NCI-H2107 (cell line): ENCODE measurements at regions not wholly inside any gene's neighbourhood (a gene's known extent, or its start where the extent isn't known, plus 50 kb on each side); places are given as distances from the start of the nearest gene placed in this dataset.
"Not testable (repeated sequence)": the region's sequence is repeated elsewhere in the genome, so short reads cannot be mapped to it uniquely, and the experiment has no call there.

Experiments used
- DNase-seq: peaks from one replicate; lab custom pipeline; 2025; lab: John Stamatoyannopoulos, UW

DNA sequence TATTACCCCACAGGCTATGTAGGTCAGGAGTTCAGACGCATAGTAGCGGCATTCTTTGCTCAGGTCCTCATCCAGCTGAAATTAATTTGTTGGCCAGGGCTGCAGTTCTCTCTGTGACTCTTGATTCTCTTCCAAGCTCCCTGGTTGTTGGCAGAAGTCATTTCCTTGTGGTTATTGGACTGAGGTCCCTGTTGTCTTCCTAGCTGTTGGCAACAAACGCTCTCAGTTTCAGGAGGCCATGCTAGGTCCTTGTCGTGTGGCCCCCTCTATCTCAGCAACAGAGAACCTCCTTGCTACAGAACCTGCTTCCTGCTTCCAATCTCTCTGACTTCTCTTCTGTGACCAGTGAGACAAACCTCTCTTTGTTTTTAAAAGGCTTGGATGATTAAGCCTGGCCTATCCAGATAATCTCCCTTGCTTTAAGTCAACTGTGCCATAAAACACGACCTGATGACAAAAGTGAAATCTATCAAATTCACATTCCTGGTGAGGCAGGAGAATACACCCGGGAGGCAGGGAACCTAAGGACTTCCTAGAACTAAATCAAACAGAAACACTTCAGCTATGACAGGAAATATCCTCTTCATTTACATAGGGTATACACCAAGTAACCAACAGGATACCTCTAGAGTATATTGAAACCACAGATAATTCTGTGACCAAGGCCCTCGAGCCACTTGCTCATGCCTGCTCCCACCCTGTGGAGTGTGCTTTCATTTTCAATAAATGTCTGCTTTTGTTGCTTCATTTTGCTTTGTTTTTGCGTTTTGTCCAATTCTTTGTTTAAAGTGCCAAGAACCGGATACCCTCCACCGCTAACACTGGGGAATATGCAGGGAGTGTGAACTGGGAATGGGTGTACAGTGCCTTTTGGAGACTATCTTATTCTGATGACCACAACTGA lies 196.0 kb downstream of the BTBD3 start:
- DNase-seq: no peak

DNA sequence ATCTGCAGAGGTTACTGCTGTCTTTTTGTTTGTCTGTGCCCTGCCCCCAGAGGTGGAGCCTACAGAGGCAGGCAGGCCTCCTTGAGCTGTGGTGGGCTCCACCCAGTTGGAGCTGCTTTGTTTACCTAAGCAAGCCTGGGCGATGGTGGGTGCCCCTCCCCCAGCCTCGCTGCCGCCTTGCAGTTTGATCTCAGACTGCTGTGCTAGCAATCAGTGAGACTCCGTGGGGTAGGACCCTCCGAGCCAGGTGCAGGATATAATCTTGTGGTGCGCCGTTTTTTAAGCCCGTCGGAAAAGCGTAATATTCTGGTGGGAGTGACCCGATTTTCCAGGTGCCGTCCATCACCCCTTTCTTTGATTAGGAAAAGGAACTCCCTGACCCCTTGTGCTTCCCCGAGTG lies 211.4 kb downstream of the BTBD3 start:
- not testable (repeated sequence) for DNase-seq

DNA sequence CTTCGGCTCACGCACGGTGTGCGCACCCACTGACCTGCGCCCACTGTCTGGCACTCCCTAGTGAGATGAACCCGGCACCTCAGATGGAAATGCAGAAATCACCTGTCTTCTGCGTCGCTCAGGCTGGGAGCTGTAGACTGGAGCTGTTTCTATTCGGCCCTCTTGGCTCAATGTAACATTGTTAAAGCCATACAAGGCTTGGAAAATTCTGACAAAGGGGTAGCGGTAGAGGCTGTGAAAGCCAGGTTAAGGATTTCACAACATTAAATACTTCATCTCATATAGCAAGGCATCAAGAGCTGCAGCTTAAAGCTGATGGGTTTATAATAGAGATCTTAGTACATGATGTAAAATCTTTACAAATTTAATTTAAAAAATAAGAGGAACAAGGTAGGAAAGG lies 211.8 kb downstream of the BTBD3 start:
- not testable (repeated sequence) for DNase-seq

DNA sequence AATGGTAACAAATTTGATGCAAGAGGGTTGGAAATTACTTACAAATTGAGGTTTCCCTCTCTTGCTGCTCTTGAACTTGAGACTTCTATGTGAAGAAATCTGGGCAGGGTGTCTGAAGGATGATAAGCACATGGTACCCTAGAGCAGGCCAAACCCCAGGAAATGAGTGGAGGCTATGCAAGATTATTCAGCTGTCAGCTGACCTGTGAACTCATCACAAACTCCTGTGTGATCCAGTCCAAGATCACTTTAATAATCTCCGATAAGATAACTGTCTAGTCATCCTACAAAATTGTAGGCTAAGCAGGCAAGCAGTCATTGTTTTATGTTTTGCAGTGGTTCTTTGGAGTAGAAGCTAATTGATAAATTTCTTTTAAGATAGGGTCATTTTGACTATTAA lies 213.1 kb downstream of the BTBD3 start:
- no peak for DNase-seq

DNA sequence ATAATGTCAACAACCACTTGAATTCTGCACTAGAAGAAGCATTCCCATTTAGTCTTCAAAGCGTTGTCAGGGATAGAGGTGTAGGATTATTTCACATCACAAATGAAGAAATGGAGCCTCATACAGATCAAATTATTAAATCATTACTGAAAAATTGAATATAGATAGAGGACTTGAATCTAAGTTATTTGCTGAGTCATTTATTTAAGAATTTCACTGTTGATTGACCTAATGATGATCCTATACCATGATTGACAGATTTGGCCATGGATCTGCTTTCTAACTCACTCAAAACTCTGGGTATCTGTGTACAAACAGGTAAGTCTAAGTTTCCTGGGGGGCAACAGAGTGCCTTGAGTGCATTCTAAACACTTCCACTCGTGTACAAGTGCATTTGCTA lies 215.9 kb downstream of the BTBD3 start:
- DNase-seq: no peak

DNA sequence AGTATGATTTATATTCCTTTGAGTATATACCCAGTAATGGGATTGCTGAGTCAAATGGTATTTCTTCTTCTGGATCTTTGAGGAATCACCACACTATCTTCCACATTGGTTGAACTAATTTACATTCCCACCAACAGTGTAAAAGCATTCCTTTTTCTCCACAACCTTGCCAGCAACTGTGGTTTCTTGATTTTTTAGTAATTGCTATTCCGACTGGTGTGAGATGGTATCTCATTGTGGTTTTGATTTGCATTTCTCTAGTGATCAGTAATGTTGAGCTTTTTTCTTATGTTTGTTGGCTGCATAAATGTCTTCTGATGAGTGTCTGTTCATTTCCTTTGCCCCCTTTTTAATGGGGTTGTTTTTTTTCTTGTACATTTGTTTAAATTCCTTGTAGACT lies 228.3 kb downstream of the BTBD3 start:
- DNase-seq: not testable (repeated sequence)

DNA sequence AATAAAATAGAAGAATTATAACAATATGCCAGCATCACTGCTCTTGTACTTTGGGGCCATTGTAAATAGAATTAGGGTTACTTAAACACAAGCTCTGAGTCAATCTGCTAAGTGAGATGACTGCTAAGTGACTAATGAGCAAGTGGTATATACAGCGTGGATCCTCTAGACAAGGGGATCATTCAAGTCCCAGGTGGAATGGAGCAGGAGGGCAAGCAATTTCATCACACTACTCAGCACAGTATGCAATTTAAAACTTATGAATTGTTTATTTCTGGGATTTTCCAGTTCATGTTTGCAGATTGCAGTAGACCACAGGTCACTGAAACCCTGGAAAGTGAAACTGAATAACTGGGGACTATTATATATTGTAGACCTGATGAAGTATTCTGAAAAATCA lies 235.3 kb downstream of the BTBD3 start:
- DNase-seq: no peak

DNA sequence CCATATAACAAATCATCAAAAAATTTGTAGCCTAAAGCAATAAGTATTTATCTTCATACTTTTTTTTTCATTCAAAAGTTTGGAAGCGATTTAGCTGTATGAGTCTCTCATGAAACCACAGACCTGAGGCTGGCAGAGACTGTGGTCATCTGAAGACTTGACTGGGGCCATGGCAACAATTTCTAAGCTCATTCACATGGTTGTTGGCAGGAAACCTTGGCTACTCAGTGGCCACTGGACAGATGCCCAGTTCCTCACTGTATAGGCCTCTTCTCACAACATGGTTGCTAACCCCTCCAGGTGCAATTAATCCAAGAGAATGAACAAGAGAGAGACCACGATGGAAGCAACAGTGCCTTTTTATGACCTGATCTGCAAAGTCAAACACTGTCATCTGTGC lies 235.9 kb downstream of the BTBD3 start:
- DNase-seq: no peak

DNA sequence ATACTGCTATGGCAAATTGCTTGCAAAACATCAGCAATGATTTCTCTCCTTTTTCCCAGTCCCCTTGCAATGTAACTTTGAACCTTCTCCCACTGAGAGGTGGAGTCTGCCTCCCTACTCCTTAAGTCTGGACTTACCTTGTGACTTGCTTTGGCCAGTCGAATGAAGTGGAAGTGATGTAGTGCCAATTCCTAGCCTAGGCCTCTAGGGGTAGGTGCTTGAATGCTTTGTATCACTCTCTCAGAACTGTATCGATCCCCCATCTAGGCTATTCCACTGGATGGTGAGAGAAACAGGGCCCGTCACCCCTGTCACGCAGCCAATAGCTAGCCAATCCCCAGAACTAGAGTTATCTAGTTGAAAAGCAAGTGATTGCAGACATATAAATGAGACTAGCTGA lies 238.6 kb downstream of the BTBD3 start:
- no peak for DNase-seq

DNA sequence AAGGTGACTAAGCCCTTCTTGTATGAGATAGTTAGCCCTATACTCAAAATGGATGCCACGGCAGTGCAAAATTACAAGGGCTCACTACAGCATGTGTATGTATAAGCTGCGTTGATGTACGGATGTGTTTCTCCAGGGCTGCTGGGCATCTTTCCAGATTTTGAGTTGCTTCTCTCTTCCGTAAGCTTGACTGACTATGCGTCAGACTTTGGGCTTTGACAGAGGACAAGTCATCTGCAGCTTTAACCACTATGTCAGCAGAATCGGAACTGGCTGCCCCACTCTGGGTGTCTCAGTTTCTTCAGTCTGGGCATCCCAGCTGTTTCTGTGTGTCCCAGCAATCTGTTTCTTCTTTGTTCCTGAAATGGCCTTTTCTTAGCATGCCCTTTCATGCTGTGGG lies 241.6 kb downstream of the BTBD3 start:
- DNase-seq: no peak

DNA sequence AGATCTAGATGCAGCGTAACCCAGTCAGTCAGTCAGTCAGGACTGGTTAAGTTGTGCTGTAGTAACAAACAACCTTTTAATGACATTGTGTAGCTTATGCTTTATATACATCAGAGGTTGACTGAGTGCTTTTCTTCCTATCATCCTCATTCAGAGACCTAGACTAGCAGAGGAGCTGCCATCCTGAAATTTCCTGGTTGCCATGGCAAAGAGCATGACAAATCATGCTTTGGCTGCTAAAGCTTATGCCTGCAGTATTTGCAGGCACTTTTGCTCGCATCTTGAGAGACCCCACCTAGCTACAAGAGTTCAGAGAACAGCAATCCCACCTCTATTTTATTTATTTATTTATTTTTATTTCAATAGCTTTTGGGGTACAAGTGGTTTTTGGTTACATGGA lies 244.0 kb downstream of the BTBD3 start:
- no peak for DNase-seq

DNA sequence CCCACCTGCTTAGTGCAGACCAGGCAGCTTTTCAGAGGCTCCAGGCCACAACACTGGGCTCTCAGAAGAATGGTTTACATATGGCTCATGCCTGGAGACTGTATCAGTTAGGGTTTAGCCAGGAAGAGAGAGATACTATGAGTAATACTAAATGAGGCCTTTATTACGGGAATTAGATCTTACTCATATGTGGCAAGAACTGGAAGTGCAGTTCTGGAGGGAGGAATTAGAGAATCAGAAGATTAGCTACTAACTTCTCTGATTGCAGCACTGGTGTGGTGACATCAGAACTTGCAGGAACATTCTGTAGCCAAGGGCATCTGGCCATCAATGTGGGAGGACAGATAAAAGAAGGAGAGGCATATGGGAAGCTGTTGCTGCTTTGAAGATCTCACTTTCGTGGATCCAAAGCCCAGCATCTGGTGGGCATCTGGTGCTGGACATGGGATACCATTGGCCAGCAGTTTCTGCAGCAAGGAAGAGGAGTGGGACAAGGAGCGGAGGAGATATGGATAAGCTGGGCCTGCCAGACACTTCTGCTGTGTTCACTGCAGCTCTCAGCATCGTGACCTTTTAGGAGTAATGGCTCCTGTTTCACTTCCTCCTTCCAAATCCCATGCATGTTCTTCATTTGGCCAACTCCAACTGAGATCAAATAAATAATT lies 248.5 kb downstream of the BTBD3 start:
- no peak for DNase-seq

DNA sequence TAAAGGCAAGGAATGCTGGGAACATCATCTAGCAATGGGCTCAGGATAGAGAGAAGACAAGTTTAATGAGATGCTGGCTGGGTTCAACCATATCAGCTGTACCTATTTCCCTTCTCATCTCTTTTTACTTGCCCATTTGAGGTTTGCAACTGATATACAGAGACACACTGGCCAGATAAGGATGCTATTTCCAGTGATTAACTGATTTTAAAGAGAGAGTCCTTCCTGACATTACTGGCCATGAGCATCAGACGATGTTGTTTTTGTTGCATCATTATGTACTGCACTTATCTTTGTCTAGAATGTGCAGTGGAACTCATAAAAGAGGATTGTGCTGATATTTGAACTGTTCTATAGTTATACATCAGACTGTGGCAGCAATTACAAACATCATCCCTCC lies 252.7 kb downstream of the BTBD3 start:
- DNase-seq: no peak

DNA sequence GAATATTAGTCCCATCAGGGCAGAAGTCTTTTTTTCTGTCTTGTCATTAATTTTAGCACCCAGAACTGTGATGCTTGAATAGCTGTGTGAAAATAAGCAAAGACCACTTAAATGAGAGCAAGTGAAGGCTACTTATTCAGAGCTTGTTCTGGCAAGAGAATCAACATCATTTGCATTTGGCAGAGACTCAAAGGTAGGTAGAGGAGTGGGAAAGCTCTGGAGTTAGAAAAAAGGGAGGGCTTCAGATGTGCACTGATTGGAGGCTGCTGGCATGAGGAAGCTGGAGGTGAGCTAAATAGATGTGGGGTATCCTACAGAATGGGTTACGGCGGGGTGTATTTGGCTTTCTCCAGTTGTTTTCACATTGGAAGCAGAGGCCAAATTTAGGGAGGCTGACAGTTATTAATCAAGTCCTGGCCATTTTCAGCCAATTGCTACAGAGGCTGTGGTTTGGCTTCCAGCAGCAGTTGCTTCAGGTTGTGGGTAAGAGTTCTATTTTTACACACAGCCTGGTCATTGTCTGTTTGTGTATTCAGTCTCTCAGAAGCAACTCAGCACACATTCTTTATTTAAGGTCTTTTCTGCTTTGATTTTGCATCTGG lies 254.3 kb downstream of the BTBD3 start:
- DNase-seq: peak; percentile 33

DNA sequence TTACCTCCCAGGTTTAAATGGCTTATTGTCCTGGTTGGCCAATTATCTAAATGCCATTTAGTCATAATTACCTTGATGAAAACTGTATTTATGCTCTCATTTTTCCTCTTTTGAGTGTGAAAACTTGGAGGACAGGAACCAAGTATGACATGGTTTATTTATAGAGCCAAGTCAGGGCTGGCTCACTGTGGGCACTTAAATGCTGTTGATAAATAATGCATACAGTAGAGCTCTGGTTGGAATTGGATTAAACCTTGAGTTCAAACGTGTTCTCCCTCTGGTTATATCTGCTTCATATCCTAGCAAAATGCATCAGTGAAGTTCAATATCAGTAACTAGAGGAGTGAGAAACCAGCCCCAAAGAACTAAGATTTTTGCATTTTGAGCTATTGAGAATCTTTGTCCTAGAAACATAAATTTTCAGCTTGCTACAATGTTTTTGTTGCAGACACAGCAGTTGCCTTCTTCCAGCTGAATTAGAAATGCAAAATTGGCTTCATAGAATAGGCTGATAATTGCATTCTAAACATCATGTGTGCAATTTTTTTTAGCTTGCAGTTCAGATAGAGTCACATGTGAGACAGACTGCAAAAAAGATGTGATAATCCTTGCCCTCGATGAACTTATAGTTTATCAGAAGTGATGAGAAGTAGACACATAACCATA lies 255.8 kb downstream of the BTBD3 start:
- no peak for DNase-seq

DNA sequence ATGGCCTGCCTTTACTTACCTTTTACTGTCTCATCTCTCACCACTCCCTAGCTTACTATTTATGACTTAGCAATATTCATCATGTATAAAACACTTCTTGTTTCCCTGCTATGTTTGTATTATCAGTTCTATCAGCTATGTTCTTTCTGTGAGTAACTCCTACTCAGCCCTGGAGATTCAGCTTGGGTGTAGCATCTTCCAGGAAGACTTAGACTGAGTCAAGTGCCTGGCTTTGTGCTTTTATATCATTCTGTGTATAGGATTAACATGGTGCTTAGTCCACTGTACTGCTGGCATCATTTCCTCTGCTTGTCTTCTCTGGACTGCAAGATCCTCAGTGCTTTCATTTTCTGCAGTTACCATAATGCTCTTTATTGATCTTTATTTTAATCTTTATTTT lies 257.8 kb downstream of the BTBD3 start:
- DNase-seq: no peak

DNA sequence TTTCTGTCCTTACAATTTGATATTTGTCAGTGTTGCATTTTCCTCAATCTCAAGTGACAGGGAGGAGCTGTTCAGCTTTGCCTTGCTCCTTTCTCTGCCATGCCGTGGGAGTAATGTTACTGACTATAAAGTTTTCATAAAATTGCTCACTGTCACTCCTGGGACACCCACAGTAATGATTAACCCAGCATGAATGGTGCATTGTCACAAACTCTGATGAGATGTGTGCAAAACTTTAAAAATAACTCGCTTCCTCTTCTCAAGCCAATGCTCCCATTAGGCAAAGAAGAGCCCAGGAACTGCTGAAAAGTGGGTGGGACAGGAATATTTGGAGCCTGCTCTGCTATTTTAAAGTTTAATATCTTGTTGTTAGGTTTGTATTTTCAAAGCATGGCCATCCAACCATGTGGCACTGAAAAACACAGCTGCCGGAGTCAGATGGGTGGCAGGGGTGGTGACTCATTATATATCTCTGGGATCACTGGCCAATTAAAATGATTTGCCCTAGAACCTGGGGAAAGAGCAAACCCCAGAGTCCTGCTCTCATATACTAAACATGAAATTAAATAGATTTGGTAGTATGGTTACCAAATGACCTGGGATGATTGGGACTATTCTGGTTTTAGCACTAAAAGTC lies 260.1 kb downstream of the BTBD3 start:
- no peak for DNase-seq

DNA sequence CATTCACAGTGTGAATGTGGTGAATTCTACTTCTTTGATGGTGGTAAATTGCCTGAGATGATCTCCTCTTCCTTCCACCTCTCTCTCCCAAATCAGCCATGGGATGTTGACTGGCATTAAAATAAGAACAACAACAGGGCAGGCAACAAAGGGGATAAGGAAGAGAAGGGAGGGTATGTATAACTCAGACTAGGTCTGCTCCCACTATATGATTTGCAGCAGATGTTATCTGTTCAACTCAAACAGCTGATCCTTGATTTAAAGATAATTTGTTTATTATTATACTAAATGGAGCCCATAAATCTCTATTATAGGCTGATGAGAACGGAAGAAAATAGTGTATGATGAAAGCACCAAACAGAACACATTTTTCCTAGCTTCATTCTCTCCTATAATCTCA lies 262.0 kb downstream of the BTBD3 start:
- DNase-seq: no peak

DNA sequence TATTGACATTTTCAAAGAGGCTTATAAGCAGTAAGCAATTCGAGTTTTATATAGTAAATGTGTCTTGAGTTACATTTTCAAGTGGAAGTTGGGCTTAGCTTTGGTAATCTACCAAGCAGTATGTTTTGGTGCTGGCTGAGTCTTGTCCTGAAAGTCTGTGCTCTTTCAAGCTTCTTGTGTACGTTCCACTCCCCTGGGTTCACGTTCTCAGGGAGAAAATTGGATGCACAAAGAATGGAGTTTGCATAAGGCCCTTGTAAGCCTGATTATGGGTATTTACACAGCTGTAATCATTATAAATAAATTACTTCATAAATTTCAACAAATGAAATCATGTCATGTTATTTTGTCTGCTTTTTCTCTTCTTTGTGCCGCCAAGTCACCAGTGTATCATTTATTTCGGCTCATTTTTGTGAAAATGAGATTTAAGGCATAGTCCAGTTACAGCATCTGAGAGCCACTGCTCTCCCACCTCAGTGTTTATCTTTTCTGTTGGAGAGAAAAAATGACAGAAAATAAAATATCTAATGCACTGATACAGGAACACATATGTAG lies 262.5 kb downstream of the BTBD3 start:
- no peak for DNase-seq

DNA sequence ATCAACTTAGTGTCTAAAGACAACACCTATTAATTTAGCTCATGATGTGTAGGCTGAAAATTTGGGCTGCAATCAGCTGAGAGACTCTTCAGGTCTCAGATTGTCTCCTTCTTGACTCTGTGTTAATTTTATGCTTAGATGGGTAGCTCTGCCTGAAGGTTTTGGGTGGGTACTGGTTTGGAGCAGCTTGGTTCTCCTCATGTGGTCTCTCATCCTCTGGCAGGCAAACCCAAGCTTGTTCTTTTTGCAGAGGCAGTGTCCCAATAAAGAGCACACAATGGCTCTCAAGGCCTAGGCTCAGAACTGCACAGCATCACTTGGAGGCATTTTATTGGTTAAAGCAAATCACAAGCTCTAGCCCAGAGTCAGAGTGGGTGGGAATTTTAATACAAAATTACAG lies 280.6 kb downstream of the BTBD3 start:
- DNase-seq: no peak

DNA sequence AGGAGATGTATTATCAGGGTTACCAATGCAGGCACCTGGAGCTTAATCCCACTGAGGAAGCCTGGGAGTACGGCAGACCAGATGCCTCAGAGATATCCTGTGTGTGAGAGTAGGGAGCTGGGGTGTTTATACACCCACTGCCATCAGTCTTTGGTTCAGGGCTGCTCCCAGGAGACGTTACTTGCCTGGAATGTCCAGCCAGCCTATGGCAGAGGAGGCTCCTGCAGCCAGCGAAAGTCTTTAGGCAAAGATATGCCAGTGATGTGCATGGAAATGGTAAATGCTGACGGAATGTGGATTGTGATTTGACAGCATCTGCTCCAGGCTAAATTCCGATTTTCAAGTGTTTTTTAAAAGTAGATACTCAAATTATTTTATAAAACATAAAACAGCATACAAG lies 282.0 kb downstream of the BTBD3 start:
- no peak for DNase-seq
